HG03108 (cell line): ENCODE measurements at regions not wholly inside any gene's neighbourhood (a gene's known extent, or its start where the extent isn't known, plus 50 kb on each side); places are given as distances from the start of the nearest gene placed in this dataset.

Experiments used
- ATAC-seq: cut with Tn5 transposase; IDR thresholded peaks from one replicate; pipeline ENCODE4 v1.9.1; 2021; ENCODE audit warnings: moderate library complexity; ENCODE audit not compliant: unreplicated experiment

- ATAC-seq, result no peak
These were observed 94.8 kb upstream of the AFDN start for GRCh38 chr6:167731731-167732422.

GRCh38 chr6:167733740-167734661, 92.7 kb upstream of the AFDN start:
- no peak for ATAC-seq

GRCh38 chr6:167734662-167735083, 92.0 kb upstream of the AFDN start:
- no peak for ATAC-seq

GRCh38 chr6:167735084-167735950, 91.4 kb upstream of the AFDN start:
- ATAC-seq, result no peak

GRCh38 chr6:167735951-167736288, 90.8 kb upstream of the AFDN start:
- no peak for ATAC-seq

GRCh38 chr6:167736486-167737204, 90.1 kb upstream of the AFDN start:
- no peak for ATAC-seq

- no peak for ATAC-seq
These were observed 89.4 kb upstream of the AFDN start for GRCh38 chr6:167737205-167737830.

- no peak for ATAC-seq
These were observed 88.3 kb upstream of the AFDN start for GRCh38 chr6:167738386-167738785.

GRCh38 chr6:167739721-167740475, 86.8 kb upstream of the AFDN start:
- ATAC-seq, result no peak

GRCh38 chr6:167742719-167743303, 83.9 kb upstream of the AFDN start:
- no peak for ATAC-seq

- no peak for ATAC-seq
These were observed 81.7 kb upstream of the AFDN start for GRCh38 chr6:167744681-167745669.

GRCh38 chr6:167745670-167746389, 80.9 kb upstream of the AFDN start:
- no peak for ATAC-seq

GRCh38 chr6:167746390-167746907, 80.3 kb upstream of the AFDN start:
- no peak for ATAC-seq

GRCh38 chr6:167746975-167747374, 79.7 kb upstream of the AFDN start:
- ATAC-seq, result no peak

- no peak for ATAC-seq
These were observed 79.1 kb upstream of the AFDN start for GRCh38 chr6:167747645-167748044.

- ATAC-seq, result no peak
These were observed 78.7 kb upstream of the AFDN start for GRCh38 chr6:167748046-167748445.
